ENCODE measurements at regions not wholly inside any gene's neighbourhood (a gene's known extent, or its start where the extent isn't known, plus 50 kb on each side); places are given as distances from the start of the nearest gene placed in this dataset.

DNA sequence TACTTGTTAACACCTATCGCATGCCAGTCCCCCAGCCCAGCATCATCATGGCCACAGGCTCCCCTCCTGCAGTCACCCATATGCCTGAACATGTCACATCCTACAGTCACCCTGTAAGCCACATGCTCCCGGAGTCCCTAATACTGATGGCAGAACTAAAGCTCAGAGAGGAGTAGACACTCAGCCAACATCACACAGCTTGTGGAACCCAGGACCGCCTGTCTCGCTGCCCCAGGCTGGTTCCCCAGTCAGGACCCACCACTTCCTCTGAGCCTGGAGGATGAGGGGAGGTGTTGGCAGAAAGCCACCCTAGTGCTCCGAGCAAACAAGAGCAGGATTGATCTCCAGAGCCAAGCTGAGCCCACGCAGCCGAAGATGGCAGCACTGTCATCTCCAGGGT is 85.0 kb upstream of the MYL10 start:
- TF ChIP-seq, protein P1, sequence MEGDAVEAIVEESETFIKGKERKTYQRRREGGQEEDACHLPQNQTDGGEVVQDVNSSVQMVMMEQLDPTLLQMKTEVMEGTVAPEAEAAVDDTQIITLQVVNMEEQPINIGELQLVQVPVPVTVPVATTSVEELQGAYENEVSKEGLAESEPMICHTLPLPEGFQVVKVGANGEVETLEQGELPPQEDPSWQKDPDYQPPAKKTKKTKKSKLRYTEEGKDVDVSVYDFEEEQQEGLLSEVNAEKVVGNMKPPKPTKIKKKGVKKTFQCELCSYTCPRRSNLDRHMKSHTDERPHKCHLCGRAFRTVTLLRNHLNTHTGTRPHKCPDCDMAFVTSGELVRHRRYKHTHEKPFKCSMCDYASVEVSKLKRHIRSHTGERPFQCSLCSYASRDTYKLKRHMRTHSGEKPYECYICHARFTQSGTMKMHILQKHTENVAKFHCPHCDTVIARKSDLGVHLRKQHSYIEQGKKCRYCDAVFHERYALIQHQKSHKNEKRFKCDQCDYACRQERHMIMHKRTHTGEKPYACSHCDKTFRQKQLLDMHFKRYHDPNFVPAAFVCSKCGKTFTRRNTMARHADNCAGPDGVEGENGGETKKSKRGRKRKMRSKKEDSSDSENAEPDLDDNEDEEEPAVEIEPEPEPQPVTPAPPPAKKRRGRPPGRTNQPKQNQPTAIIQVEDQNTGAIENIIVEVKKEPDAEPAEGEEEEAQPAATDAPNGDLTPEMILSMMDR (IDR thresholded peaks at IDR 0.05; ENCODE audit: low read depth, low read length, missing input control) = no peak
- no peak for TF ChIP-seq MAX (IDR thresholded peaks at IDR 0.05)
- TF ChIP-seq GABPA (IDR thresholded peaks at IDR 0.05 in 1 of 2, conservative IDR thresholded peaks at IDR 0.05 in 1 of 2) = no peak
- TF ChIP-seq TAF1 (conservative IDR thresholded peaks at IDR 0.05) = no peak
- TF ChIP-seq JUND (IDR thresholded peaks at IDR 0.05) = no peak
- no peak for TF ChIP-seq RAD21 (IDR thresholded peaks at IDR 0.05)
- TF ChIP-seq, protein P2, sequence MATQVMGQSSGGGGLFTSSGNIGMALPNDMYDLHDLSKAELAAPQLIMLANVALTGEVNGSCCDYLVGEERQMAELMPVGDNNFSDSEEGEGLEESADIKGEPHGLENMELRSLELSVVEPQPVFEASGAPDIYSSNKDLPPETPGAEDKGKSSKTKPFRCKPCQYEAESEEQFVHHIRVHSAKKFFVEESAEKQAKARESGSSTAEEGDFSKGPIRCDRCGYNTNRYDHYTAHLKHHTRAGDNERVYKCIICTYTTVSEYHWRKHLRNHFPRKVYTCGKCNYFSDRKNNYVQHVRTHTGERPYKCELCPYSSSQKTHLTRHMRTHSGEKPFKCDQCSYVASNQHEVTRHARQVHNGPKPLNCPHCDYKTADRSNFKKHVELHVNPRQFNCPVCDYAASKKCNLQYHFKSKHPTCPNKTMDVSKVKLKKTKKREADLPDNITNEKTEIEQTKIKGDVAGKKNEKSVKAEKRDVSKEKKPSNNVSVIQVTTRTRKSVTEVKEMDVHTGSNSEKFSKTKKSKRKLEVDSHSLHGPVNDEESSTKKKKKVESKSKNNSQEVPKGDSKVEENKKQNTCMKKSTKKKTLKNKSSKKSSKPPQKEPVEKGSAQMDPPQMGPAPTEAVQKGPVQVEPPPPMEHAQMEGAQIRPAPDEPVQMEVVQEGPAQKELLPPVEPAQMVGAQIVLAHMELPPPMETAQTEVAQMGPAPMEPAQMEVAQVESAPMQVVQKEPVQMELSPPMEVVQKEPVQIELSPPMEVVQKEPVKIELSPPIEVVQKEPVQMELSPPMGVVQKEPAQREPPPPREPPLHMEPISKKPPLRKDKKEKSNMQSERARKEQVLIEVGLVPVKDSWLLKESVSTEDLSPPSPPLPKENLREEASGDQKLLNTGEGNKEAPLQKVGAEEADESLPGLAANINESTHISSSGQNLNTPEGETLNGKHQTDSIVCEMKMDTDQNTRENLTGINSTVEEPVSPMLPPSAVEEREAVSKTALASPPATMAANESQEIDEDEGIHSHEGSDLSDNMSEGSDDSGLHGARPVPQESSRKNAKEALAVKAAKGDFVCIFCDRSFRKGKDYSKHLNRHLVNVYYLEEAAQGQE (IDR thresholded peaks at IDR 0.05) = no peak
- no peak for TF ChIP-seq FOXA1 (IDR thresholded peaks at IDR 0.05)
- no peak for TF ChIP-seq FOXA2 (IDR thresholded peaks at IDR 0.05)
- TF ChIP-seq YY1 (IDR thresholded peaks at IDR 0.05) = no peak

Measured in liver (tissue), 3 donors.